ENCODE measurements at regions not wholly inside any gene's neighbourhood (a gene's known extent, or its start where the extent isn't known, plus 50 kb on each side); places are given as distances from the start of the nearest gene placed in this dataset.

DNA sequence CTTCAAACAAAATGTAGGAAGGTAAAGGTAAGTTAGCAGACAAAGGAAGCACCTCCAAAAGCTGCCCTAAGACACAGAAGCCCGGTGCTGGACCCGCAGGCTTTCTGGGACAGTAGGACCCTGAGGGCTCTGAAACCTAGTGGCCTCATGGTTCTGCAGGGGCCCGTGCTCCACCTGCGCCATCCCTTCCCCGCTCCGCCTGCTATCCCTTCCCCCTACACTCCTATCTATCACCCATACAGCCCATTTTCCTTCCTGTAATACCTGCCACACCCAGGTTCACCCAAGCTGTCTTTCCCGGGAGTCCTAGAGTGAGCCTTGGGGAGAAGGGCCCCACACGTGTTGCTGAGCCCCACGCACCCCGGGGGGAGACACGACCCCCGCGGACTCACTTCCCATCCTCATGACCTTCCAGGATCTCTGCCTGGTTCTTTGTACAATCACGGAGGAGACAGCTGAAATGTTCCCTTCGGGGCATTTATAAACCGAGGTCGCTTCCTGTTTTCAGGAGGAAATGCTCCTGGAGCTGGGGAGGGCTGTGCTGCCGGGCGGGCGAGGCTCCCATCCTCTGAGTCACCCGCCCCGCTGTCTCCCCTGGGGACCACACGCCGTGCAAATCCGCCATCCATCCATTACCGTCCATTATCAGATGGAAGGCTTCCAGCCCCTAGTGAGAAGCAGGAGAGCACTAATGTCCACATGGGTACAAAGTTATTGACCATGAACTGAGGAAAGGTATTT is 251.7 kb upstream of the PITRM1 start:
- TF ChIP-seq POLR2A (IDR thresholded peaks at IDR 0.05; ENCODE audit: extremely low read depth, insufficient read length): no peak
- TF ChIP-seq, protein P1, sequence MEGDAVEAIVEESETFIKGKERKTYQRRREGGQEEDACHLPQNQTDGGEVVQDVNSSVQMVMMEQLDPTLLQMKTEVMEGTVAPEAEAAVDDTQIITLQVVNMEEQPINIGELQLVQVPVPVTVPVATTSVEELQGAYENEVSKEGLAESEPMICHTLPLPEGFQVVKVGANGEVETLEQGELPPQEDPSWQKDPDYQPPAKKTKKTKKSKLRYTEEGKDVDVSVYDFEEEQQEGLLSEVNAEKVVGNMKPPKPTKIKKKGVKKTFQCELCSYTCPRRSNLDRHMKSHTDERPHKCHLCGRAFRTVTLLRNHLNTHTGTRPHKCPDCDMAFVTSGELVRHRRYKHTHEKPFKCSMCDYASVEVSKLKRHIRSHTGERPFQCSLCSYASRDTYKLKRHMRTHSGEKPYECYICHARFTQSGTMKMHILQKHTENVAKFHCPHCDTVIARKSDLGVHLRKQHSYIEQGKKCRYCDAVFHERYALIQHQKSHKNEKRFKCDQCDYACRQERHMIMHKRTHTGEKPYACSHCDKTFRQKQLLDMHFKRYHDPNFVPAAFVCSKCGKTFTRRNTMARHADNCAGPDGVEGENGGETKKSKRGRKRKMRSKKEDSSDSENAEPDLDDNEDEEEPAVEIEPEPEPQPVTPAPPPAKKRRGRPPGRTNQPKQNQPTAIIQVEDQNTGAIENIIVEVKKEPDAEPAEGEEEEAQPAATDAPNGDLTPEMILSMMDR (IDR thresholded peaks at IDR 0.05; ENCODE audit: low read depth, low read length): no peak
- TF ChIP-seq, protein P2, sequence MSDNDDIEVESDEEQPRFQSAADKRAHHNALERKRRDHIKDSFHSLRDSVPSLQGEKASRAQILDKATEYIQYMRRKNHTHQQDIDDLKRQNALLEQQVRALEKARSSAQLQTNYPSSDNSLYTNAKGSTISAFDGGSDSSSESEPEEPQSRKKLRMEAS (IDR thresholded peaks at IDR 0.05; ENCODE audit: low read depth, low read length): no peak
